Activated B cell treated with CpG ODN at 0.5 μM for 24 hours (primary cell): ENCODE measurements at regions not wholly inside any gene's neighbourhood (a gene's known extent, or its start where the extent isn't known, plus 50 kb on each side); places are given as distances from the start of the nearest gene placed in this dataset.

ENCODE experiments used
- ATAC-seq: fragments of 200-7000 bp; cut with Tn5 transposase; one replicate; pipeline ENCODE4 v1.10.0; 2021; ENCODE audit warnings: low read depth, mild to moderate bottlenecking, moderate library complexity
- CTCF ChIA-PET: fragments of 350-600 bp; sonication (Branson Sonifier 250); formaldehyde crosslinking; loops from one replicate; lab custom pipeline; 2021; ENCODE audit warnings: antibody characterized with exemption; lab: Charles Lee
- POLR2A ChIA-PET: fragments of 350-600 bp; sonication (Branson Sonifier 250); formaldehyde crosslinking; loops from one replicate; lab custom pipeline; 2021; ENCODE audit warnings: antibody characterized with exemption; lab: Charles Lee
- DNase-seq: peaks from one replicate; pipeline ENCODE4 v3.0.0; 2022
- H3K27ac Mint-ChIP-seq: one replicate; pipeline ENCODE4 v1.8.0; 2020; ENCODE audit warnings: mixed read lengths
- H3K27me3 Mint-ChIP-seq: one replicate; pipeline ENCODE4 v1.8.0; 2021; ENCODE audit warnings: mixed read lengths
- H3K36me3 Mint-ChIP-seq: one replicate; pipeline ENCODE4 v1.8.0; 2021; ENCODE audit warnings: low read depth, mixed read lengths
- H3K4me1 Mint-ChIP-seq: one replicate; pipeline ENCODE4 v1.8.0; 2021; ENCODE audit warnings: mixed read lengths
- H3K4me3 Mint-ChIP-seq: one replicate; pipeline ENCODE4 v1.8.0; 2020; ENCODE audit warnings: mild to moderate bottlenecking, mixed read lengths
- H3K9me3 Mint-ChIP-seq: one replicate; pipeline ENCODE4 v1.8.0; 2020; ENCODE audit warnings: mixed read lengths
- intact Hi-C: fragments of 100-400 bp; cut with micrococcal nuclease; formaldehyde crosslinking; loops from one replicate; pipeline ENCODE4 v1.15.1; 2024
- TF ChIP-seq, protein P1 (sequence below): fragments of 200-600 bp; IDR thresholded peaks from one replicate; pipeline ENCODE4 v1.8.0; 2022; ENCODE audit warnings: antibody characterized with exemption, mild to moderate bottlenecking

DNA sequence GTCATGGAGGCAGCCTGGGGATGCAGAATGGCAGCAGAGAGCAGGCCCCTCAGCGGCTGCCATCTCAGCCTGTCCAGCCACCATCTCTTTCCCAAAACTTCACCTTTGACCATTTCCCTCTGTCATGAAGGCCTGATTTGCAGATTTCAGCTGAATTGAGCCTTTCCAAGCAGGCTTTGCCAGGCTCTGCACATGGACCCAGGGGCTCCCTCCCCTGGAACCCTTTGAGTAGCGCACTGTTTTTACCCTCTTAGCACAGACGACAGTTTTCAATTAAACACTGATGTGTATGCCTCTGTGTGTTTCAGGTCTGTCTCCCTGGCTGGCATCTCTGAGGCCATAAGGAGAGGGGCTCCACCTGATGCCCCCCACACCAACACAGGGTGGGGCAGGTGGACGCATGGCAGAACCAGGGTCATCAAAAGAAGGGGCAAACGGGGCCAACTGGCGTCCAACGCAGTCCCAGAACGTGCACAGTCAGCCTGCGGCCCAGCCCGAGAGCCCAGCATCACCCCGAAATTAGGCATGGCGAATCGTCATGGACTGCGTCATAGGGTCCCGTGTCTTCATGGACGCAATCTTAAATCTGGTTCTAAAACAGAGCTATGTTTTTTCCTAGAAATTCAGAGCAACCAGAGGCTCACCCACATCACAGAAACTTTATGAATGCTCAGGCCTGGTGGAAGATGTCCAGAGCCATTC is 185.0 kb upstream of the TCERG1L start:
- no peaks in the 10 kb centered on the region for H3K4me1 Mint-ChIP-seq
- no peaks in the 10 kb centered on the region for H3K9me3 Mint-ChIP-seq
- DNase-seq (no peak), ATAC-seq (no peak)
- CTCF ChIA-PET = no interaction called here
- no peaks in the 10 kb centered on the region for H3K36me3 Mint-ChIP-seq
- TF ChIP-seq, protein P1, sequence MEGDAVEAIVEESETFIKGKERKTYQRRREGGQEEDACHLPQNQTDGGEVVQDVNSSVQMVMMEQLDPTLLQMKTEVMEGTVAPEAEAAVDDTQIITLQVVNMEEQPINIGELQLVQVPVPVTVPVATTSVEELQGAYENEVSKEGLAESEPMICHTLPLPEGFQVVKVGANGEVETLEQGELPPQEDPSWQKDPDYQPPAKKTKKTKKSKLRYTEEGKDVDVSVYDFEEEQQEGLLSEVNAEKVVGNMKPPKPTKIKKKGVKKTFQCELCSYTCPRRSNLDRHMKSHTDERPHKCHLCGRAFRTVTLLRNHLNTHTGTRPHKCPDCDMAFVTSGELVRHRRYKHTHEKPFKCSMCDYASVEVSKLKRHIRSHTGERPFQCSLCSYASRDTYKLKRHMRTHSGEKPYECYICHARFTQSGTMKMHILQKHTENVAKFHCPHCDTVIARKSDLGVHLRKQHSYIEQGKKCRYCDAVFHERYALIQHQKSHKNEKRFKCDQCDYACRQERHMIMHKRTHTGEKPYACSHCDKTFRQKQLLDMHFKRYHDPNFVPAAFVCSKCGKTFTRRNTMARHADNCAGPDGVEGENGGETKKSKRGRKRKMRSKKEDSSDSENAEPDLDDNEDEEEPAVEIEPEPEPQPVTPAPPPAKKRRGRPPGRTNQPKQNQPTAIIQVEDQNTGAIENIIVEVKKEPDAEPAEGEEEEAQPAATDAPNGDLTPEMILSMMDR = no peak
- intact Hi-C loops = no loop called here
- no peak overlapping the region for H3K27ac Mint-ChIP-seq
- POLR2A ChIA-PET = no interaction called here
- no peaks in the 10 kb centered on the region for H3K27me3 Mint-ChIP-seq
- no peak overlapping the region for H3K4me3 Mint-ChIP-seq

GRCh38 chr10:131499566-131499965 is 188.0 kb upstream of the TCERG1L start:
- H3K27ac Mint-ChIP-seq = no peak overlapping the region
- H3K4me3 Mint-ChIP-seq = no peak overlapping the region
- TF ChIP-seq, protein P1 = no peak
- peaks cover 22% of the 10 kb centered on the region for H3K9me3 Mint-ChIP-seq
- no peaks in the 10 kb centered on the region for H3K27me3 Mint-ChIP-seq
- no peaks in the 10 kb centered on the region for H3K4me1 Mint-ChIP-seq
- H3K36me3 Mint-ChIP-seq = no peaks in the 10 kb centered on the region
- CTCF ChIA-PET = no interaction called here
- POLR2A ChIA-PET = no interaction called here
- DNase-seq (no peak), ATAC-seq (no peak)
- intact Hi-C loops = no loop called here

DNA sequence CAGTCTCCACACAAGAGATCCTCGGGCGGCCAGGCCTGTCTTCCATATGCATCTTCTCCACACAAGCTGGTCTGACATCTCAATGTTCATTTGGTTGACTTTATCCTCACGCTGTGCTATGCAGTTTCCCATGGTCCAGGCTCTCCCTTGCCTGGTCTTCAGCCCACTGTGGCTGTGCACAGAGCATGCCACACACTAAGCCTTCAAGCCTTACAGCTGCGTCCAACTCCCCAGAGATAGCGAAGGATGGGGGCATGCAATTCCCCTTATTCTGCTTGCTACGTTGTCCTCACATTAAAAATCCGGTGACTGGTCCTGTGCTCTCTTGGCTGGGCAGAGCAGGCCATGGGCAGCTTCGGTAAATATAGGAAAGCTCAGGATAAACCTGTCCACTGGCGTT is 188.7 kb upstream of the TCERG1L start:
- Mint-ChIP-seq H3K9me3 (peaks cover 22% of the 10 kb centered on the region), H3K36me3 (no peaks in the 10 kb centered on the region), H3K27ac (no peak overlapping the region), H3K27me3 (no peaks in the 10 kb centered on the region), H3K4me1 (no peaks in the 10 kb centered on the region), H3K4me3 (no peak overlapping the region)
- no peak for ATAC-seq
- ChIA-PET CTCF (no interaction called here), POLR2A (no interaction called here)
- DNase-seq = no peak
- intact Hi-C loops = no loop called here
- TF ChIP-seq, protein P1 = no peak

- ATAC-seq (no peak), DNase-seq (no peak)
- H3K27ac Mint-ChIP-seq = no peak overlapping the region
- H3K4me3 Mint-ChIP-seq = no peak overlapping the region
- TF ChIP-seq, protein P1 = no peak
- H3K4me1 Mint-ChIP-seq = no peaks in the 10 kb centered on the region
- ChIA-PET POLR2A (no interaction called here), CTCF (no interaction called here)
- intact Hi-C loops = no loop called here
- H3K9me3 Mint-ChIP-seq = peaks cover 22% of the 10 kb centered on the region
- no peaks in the 10 kb centered on the region for H3K36me3 Mint-ChIP-seq
- no peaks in the 10 kb centered on the region for H3K27me3 Mint-ChIP-seq
Measured at GRCh38 chr10:131500892-131501291, 189.4 kb upstream of the TCERG1L start.

- ChIA-PET CTCF (no interaction called here), POLR2A (no interaction called here)
- Mint-ChIP-seq H3K27me3 (no peaks in the 10 kb centered on the region), H3K9me3 (peaks cover 22% of the 10 kb centered on the region), H3K27ac (no peak overlapping the region), H3K4me1 (no peaks in the 10 kb centered on the region), H3K4me3 (no peak overlapping the region), H3K36me3 (no peaks in the 10 kb centered on the region)
- intact Hi-C loops = no loop called here
- TF ChIP-seq, protein P1 = no peak
- DNase-seq = no peak
- no peak for ATAC-seq
Measured at GRCh38 chr10:131503992-131504391, 192.5 kb upstream of the TCERG1L start.
